ENCODE measurements at regions not wholly inside any gene's neighbourhood (a gene's known extent, or its start where the extent isn't known, plus 50 kb on each side); places are given as distances from the start of the nearest gene placed in this dataset.

DNA sequence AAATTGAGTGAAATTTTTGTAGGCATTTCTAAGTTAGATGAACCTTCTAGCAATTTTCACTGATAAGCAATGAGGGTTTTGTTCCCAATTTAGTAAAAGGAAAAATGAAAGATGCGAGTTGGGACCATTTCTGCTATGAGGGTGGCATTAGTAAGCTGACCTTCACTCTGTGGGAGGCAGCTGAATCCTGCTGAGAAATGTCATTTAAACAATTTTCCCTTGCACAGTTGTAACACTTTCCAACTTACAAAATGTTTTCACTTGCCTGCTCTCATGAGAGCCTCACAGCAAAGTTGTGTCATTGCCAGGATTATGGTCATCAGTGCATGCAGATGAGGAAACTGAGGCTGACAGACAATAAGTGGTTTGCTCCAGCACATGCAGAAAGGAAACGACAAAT lies 527.7 kb downstream of the TNS1 start:
- CTCF ChIA-PET, result no interaction called here
- no peak for DNase-seq (ENCODE audit: extremely low spot score)
- TF ChIP-seq CTBP1 (IDR thresholded peaks at IDR 0.05; ENCODE audit: borderline replicate concordance) (no peak), ARNT (IDR thresholded peaks at IDR 0.05) (no peak), TARDBP (IDR thresholded peaks at IDR 0.05) (no peak), SP1 (IDR thresholded peaks at IDR 0.05) (no peak), ZNF384 (IDR thresholded peaks at IDR 0.05) (no peak), FOXK2 (IDR thresholded peaks at IDR 0.05) (no peak), HDGF (IDR thresholded peaks at IDR 0.05; ENCODE audit: borderline replicate concordance) (no peak), ELF4 (IDR thresholded peaks at IDR 0.05) (no peak), FOXA1 (IDR thresholded peaks at IDR 0.05) (no peak), L3MBTL2 (conservative IDR thresholded peaks at IDR 0.05) (no peak), FOXM1 (IDR thresholded peaks at IDR 0.05; ENCODE audit: borderline replicate concordance) (no peak), BHLHE40 (IDR thresholded peaks at IDR 0.05; ENCODE audit: borderline replicate concordance) (no peak), LEF1 (IDR thresholded peaks at IDR 0.05; ENCODE audit: borderline replicate concordance) (no peak), NFRKB (IDR thresholded peaks at IDR 0.05) (no peak), SUZ12 (IDR thresholded peaks at IDR 0.05) (no peak)
- TF ChIP-seq, protein P1, sequence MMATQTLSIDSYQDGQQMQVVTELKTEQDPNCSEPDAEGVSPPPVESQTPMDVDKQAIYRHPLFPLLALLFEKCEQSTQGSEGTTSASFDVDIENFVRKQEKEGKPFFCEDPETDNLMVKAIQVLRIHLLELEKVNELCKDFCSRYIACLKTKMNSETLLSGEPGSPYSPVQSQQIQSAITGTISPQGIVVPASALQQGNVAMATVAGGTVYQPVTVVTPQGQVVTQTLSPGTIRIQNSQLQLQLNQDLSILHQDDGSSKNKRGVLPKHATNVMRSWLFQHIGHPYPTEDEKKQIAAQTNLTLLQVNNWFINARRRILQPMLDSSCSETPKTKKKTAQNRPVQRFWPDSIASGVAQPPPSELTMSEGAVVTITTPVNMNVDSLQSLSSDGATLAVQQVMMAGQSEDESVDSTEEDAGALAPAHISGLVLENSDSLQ (IDR thresholded peaks at IDR 0.05), result no peak
- POLR2A ChIA-PET, result no interaction called here

DNA sequence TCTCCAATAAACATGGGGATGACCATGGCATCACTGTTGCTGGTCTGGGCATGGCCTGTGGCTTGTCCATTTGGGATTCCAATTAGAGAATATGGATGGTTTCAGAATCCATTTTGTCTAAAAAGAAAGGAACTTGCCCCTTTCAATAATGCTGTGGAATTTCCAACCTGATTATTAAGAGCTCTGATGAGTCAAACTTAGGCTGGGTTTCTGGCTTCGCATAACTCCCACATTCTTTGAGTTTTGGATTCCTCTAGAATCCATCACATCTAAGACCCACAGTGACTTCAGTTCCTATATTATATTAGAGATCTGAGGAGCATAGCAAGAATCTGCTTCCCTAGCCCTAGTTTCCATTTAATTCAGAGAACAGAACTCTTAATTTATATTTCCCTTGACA lies 531.5 kb downstream of the TNS1 start:
- POLR2A ChIA-PET, result no interaction called here
- TF ChIP-seq FOXA1 (IDR thresholded peaks at IDR 0.05), result no peak
- TF ChIP-seq CTBP1 (IDR thresholded peaks at IDR 0.05; ENCODE audit: borderline replicate concordance), result no peak
- TF ChIP-seq ELF4 (IDR thresholded peaks at IDR 0.05), result no peak
- TF ChIP-seq SUZ12 (IDR thresholded peaks at IDR 0.05), result no peak
- no peak for TF ChIP-seq FOXK2 (IDR thresholded peaks at IDR 0.05)
- TF ChIP-seq ARNT (IDR thresholded peaks at IDR 0.05), result no peak
- no peak for TF ChIP-seq BHLHE40 (IDR thresholded peaks at IDR 0.05; ENCODE audit: borderline replicate concordance)
- no peak for TF ChIP-seq L3MBTL2 (conservative IDR thresholded peaks at IDR 0.05)
- TF ChIP-seq HDGF (IDR thresholded peaks at IDR 0.05; ENCODE audit: borderline replicate concordance), result no peak
- TF ChIP-seq, protein P1 (IDR thresholded peaks at IDR 0.05), result no peak
- no peak for TF ChIP-seq FOXM1 (IDR thresholded peaks at IDR 0.05; ENCODE audit: borderline replicate concordance)
- DNase-seq (ENCODE audit: extremely low spot score), result no peak
- CTCF ChIA-PET, result no interaction called here

DNA sequence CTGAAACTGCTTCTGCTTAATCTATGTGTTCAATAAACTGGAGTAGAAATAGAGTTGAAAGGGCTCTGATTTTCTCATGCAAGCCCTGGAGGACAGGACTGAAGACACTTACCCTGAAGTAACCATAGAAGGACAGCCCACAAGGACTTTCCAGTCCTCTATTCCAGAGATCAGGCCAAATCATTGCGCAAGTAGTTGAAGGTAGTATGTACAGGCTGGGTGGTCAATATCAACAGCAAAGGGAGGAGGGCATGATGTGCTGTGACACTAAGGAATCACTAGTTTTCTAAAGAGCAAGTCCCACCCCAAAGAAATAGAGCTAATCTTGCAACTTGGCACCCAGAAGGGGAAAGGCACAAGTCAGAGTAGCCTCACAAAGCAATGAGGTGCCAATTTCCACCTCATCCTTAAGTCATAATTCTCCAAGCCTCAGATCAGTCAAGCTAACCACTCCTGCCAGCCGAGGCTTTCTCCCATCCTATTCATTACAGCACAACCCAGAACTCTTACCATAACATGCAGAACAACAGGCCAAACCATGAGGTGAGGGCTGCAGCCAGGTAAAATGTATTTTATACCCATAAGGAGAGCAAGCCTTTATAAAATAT lies 533.5 kb downstream of the TNS1 start:
- TF ChIP-seq, protein P1 (IDR thresholded peaks at IDR 0.05), result no peak
- TF ChIP-seq CTBP1 (IDR thresholded peaks at IDR 0.05; ENCODE audit: borderline replicate concordance) (no peak), FOXM1 (IDR thresholded peaks at IDR 0.05; ENCODE audit: borderline replicate concordance) (no peak), SUZ12 (IDR thresholded peaks at IDR 0.05) (no peak), HDGF (IDR thresholded peaks at IDR 0.05; ENCODE audit: borderline replicate concordance) (no peak), LEF1 (IDR thresholded peaks at IDR 0.05; ENCODE audit: borderline replicate concordance) (no peak), ZNF384 (IDR thresholded peaks at IDR 0.05) (no peak), FOXK2 (IDR thresholded peaks at IDR 0.05) (no peak), FOXA1 (IDR thresholded peaks at IDR 0.05) (no peak), L3MBTL2 (conservative IDR thresholded peaks at IDR 0.05) (no peak), NFRKB (IDR thresholded peaks at IDR 0.05) (no peak), ARNT (IDR thresholded peaks at IDR 0.05) (no peak), TARDBP (IDR thresholded peaks at IDR 0.05) (no peak), BHLHE40 (IDR thresholded peaks at IDR 0.05; ENCODE audit: borderline replicate concordance) (no peak), ELF4 (IDR thresholded peaks at IDR 0.05) (no peak), SP1 (IDR thresholded peaks at IDR 0.05) (no peak)
- ChIA-PET CTCF (no interaction called here), POLR2A (no interaction called here)
- DNase-seq (ENCODE audit: extremely low spot score), result no peak

DNA sequence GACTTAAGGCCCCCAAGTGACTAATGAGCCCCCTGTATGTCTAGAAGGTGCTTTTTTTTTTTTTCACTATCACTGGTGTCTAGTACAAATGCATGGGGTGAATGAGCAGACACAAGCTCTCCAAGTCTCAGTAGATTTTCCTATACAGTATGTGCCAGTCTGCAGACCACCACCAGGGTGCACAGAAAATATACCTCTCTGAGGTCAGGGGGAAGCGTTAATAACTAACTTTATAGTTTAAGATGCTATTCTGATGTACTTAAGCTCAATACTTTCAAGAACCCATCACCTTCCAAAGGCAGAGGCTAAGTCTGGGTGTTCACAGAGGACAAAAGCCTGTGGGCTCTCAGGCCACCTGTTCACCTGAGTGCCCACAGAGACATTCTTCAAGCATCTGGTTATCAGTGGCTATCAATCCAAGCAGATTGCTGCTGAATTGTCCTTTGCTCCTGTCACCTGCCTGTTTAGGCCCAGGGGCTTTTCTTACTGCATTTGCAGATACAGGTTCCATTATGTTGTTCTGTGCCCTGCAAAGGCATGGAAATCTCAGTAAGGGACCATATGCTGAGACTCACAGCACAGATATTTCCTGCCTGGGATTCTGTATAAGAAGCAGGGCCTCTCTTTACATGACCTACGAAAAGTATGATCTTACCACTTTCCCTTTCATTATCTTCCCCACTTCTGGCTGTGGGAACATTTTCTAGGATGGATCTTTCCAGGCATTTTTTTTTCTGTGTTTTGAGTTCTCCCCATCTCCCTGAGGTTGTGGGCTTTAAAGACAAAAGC lies 534.6 kb downstream of the TNS1 start:
- ChIA-PET CTCF (interaction anchor here (0.5 kb wide), 1 partner anchor 42 kb away, joined by 3 read pairs; no protein-coding TSS in a partner anchor), POLR2A (no interaction called here)
- no peak for TF ChIP-seq NFRKB (IDR thresholded peaks at IDR 0.05)
- TF ChIP-seq, protein P1 (IDR thresholded peaks at IDR 0.05), result no peak
- no peak for TF ChIP-seq SUZ12 (IDR thresholded peaks at IDR 0.05)
- no peak for TF ChIP-seq BHLHE40 (IDR thresholded peaks at IDR 0.05; ENCODE audit: borderline replicate concordance)
- TF ChIP-seq SP1 (IDR thresholded peaks at IDR 0.05), result no peak
- TF ChIP-seq HDGF (IDR thresholded peaks at IDR 0.05; ENCODE audit: borderline replicate concordance), result no peak
- TF ChIP-seq CTBP1 (IDR thresholded peaks at IDR 0.05; ENCODE audit: borderline replicate concordance), result no peak
- TF ChIP-seq FOXA1 (IDR thresholded peaks at IDR 0.05), result no peak
- no peak for TF ChIP-seq ELF4 (IDR thresholded peaks at IDR 0.05)
- TF ChIP-seq FOXK2 (IDR thresholded peaks at IDR 0.05), result no peak
- no peak for TF ChIP-seq LEF1 (IDR thresholded peaks at IDR 0.05; ENCODE audit: borderline replicate concordance)
- TF ChIP-seq ARNT (IDR thresholded peaks at IDR 0.05), result no peak
- TF ChIP-seq TARDBP (IDR thresholded peaks at IDR 0.05), result no peak
- no peak for DNase-seq (ENCODE audit: extremely low spot score)

DNA sequence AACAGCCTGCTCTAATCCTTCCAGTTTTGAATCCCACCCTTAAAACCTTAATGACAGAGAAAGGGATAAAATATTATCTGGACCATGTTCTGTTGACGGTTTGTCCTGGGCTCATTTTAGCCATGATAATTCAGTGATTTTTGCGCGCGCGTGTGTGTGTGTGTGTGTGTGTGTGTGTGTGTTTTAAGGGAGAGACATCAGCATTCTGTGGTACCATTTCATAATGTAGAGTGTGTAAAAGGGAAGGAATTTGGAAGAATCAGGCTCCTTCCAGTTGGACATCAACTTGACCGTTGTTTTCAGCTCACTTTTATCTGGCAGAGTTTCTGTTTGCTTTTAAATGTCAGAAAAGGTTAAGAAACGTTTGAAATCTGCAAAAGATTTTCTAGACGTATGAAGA lies 535.5 kb downstream of the TNS1 start:
- ChIA-PET POLR2A (no interaction called here), CTCF (no interaction called here)
- no peak for TF ChIP-seq FOXM1 (IDR thresholded peaks at IDR 0.05; ENCODE audit: borderline replicate concordance)
- no peak for TF ChIP-seq FOXA1 (IDR thresholded peaks at IDR 0.05)
- no peak for TF ChIP-seq FOXK2 (IDR thresholded peaks at IDR 0.05)
- no peak for TF ChIP-seq CTBP1 (IDR thresholded peaks at IDR 0.05; ENCODE audit: borderline replicate concordance)
- TF ChIP-seq L3MBTL2 (conservative IDR thresholded peaks at IDR 0.05), result no peak
- TF ChIP-seq HDGF (IDR thresholded peaks at IDR 0.05; ENCODE audit: borderline replicate concordance), result no peak
- TF ChIP-seq BHLHE40 (IDR thresholded peaks at IDR 0.05; ENCODE audit: borderline replicate concordance), result no peak
- TF ChIP-seq LEF1 (IDR thresholded peaks at IDR 0.05; ENCODE audit: borderline replicate concordance), result no peak
- TF ChIP-seq SP1 (IDR thresholded peaks at IDR 0.05), result no peak
- TF ChIP-seq ELF4 (IDR thresholded peaks at IDR 0.05), result no peak
- TF ChIP-seq SUZ12 (IDR thresholded peaks at IDR 0.05), result no peak
- TF ChIP-seq, protein P1 (IDR thresholded peaks at IDR 0.05), result no peak
- TF ChIP-seq ZNF384 (IDR thresholded peaks at IDR 0.05), result no peak
- no peak for TF ChIP-seq ARNT (IDR thresholded peaks at IDR 0.05)
- DNase-seq (ENCODE audit: extremely low spot score), result no peak

Measured in HEK293T (cell line).